GM23338 (cell line): ENCODE measurements at regions not wholly inside any gene's neighbourhood (a gene's known extent, or its start where the extent isn't known, plus 50 kb on each side); places are given as distances from the start of the nearest gene placed in this dataset.

Experiments used
- ATAC-seq: fragments of 200-7000 bp; cut with Tn5 transposase; 3 replicates; pipeline ENCODE4 v1.9.1; 2020
- DNase-seq: peaks from one replicate; pipeline ENCODE4 v3.0.0-alpha.2; 2015; ENCODE audit warnings: low spot score
- H2AFZ ChIP-seq: fragments of 200-600 bp; sonication (generic); 2 replicates; pipeline ENCODE4 v1.8.0; 2016; ENCODE audit warnings: antibody characterized with exemption, mild to moderate bottlenecking, moderate library complexity
- H3F3A ChIP-seq: fragments of 200-600 bp; sonication (generic); replicated peaks from 2 replicates; pipeline ENCODE4 v1.8.0; 2017; ENCODE audit warnings: antibody characterized with exemption, mixed run types, low read depth
- H3K27ac ChIP-seq: fragments of 200-600 bp; sonication (generic); 2 replicates; pipeline ENCODE4 v1.6.1; 2016; ENCODE audit warnings: low read depth
- H3K27me3 ChIP-seq: fragments of 200-600 bp; sonication (generic); 2 replicates; pipeline ENCODE4 v1.8.0; 2016; ENCODE audit warnings: mild to moderate bottlenecking, mixed run types, moderate library complexity; ENCODE audit not compliant: insufficient read depth
- H3K36me3 ChIP-seq: fragments of 200-600 bp; sonication (generic); 2 replicates; pipeline ENCODE4 v1.8.0; 2016; ENCODE audit warnings: mild to moderate bottlenecking; ENCODE audit not compliant: insufficient read depth
- H3K4me1 ChIP-seq: fragments of 200-600 bp; sonication (generic); 2 replicates; pipeline ENCODE4 v1.8.0; 2016; ENCODE audit warnings: mild to moderate bottlenecking, moderate library complexity; ENCODE audit not compliant: insufficient read depth
- H3K4me2 ChIP-seq: fragments of 200-600 bp; sonication (generic); 2 replicates; pipeline ENCODE4 v1.7.1; 2017; ENCODE audit warnings: mixed run types
- H3K4me3 ChIP-seq: fragments of 200-600 bp; sonication (generic); 2 replicates; pipeline ENCODE4 v1.6.1; 2016; ENCODE audit warnings: mixed run types
- H3K79me2 ChIP-seq: fragments of 200-600 bp; sonication (generic); replicated peaks from 2 replicates; pipeline ENCODE4 v1.8.0; 2017; ENCODE audit warnings: mild to moderate bottlenecking; ENCODE audit not compliant: insufficient read depth
- H3K9me2 ChIP-seq: fragments of 200-600 bp; sonication (generic); 2 replicates; pipeline ENCODE4 v1.8.0; 2017; ENCODE audit not compliant: insufficient read depth
- H4K20me1 ChIP-seq: fragments of 200-600 bp; sonication (generic); replicated peaks from 2 replicates; pipeline ENCODE4 v1.8.0; 2017; ENCODE audit warnings: mild to moderate bottlenecking; ENCODE audit not compliant: insufficient read depth
- H3K27ac Mint-ChIP-seq: 2 replicates; pipeline ENCODE4 v1.8.0; 2020; ENCODE audit warnings: inconsistent platforms, mild to moderate bottlenecking, moderate library complexity, mixed read lengths
- H3K27me3 Mint-ChIP-seq: 3 replicates; pipeline ENCODE4 v1.8.0; 2022; ENCODE audit warnings: low read depth, mild to moderate bottlenecking, moderate library complexity, mixed read lengths, inconsistent platforms; ENCODE audit not compliant: insufficient read depth, poor library complexity
- H3K36me3 Mint-ChIP-seq: 3 replicates; pipeline ENCODE4 v1.8.0; 2021; ENCODE audit warnings: low read depth, mild to moderate bottlenecking, inconsistent platforms, moderate library complexity, mixed read lengths
- H3K4me1 Mint-ChIP-seq: 3 replicates; pipeline ENCODE4 v1.8.0; 2020; ENCODE audit warnings: mild to moderate bottlenecking, inconsistent platforms, mixed read lengths
- H3K4me3 Mint-ChIP-seq: 3 replicates; pipeline ENCODE4 v1.8.0; 2021; ENCODE audit warnings: moderate library complexity, mild to moderate bottlenecking, inconsistent platforms, mixed read lengths
- H3K9me3 Mint-ChIP-seq: 3 replicates; pipeline ENCODE4 v1.8.0; 2020; ENCODE audit warnings: moderate library complexity, mild to moderate bottlenecking, inconsistent platforms, mixed read lengths
- CREB1 ChIP-seq: fragments of 250-450 bp; sonication (Bioruptor Pico); IDR thresholded peaks from 2 replicates; pipeline ENCODE4 v1.5.0; 2020; ENCODE audit warnings: low read depth, mild to moderate bottlenecking, moderate library complexity
- EZH2 ChIP-seq: fragments of 200-600 bp; sonication (generic); IDR thresholded peaks from one replicate; pipeline ENCODE4 v1.8.0; 2017; ENCODE audit warnings: antibody characterized with exemption, mild to moderate bottlenecking, low read depth; ENCODE audit not compliant: unreplicated experiment
- EZH2phosphoT487 ChIP-seq: fragments of 200-600 bp; sonication (generic); IDR thresholded peaks from one replicate; pipeline ENCODE4 v1.8.1; 2018; ENCODE audit warnings: antibody characterized with exemption; ENCODE audit not compliant: unreplicated experiment
- JUNB ChIP-seq: IDR thresholded peaks from one replicate; pipeline ENCODE4 v1.6.1; 2016; ENCODE audit warnings: antibody characterized with exemption; ENCODE audit not compliant: unreplicated experiment
- NANOG ChIP-seq: IDR thresholded peaks from 2 replicates; pipeline ENCODE4 v1.6.1; 2016; ENCODE audit warnings: antibody characterized with exemption, borderline replicate concordance
- POLR2AphosphoS5 ChIP-seq: IDR thresholded peaks from 2 replicates; pipeline ENCODE4 v1.6.1; 2016; ENCODE audit warnings: antibody characterized with exemption, low read depth
- STAT1 ChIP-seq: IDR thresholded peaks from one replicate; pipeline ENCODE4 v1.6.1; 2016; ENCODE audit warnings: antibody characterized with exemption; ENCODE audit not compliant: unreplicated experiment
- ZNF331 ChIP-seq: fragments of 250-450 bp; sonication (Bioruptor Pico); IDR thresholded peaks from 2 replicates; pipeline ENCODE4 v1.5.0; 2020; ENCODE audit warnings: low read depth, mild to moderate bottlenecking, moderate library complexity
- TF ChIP-seq, protein P1 (sequence below): IDR thresholded peaks from 2 replicates; pipeline ENCODE4 v1.6.1; 2016; ENCODE audit warnings: antibody characterized with exemption
- TF ChIP-seq, protein P2 (sequence below), 2 experiments: fragments of 200-600 bp in 1 of 2; sonication (generic) in 1 of 2; conservative IDR thresholded peaks; 2 replicates each; pipeline versions ENCODE4 v1.5.1 to v1.6.1; 2016 to 2017; ENCODE audit warnings: antibody characterized with exemption in 2 of 2, low read depth in 2 of 2, mild to moderate bottlenecking in 2 of 2, moderate library complexity in 1 of 2
- TF ChIP-seq, protein P3 (sequence below): IDR thresholded peaks from one replicate; pipeline ENCODE4 v1.6.1; 2018; ENCODE audit warnings: antibody characterized with exemption; ENCODE audit not compliant: unreplicated experiment

DNA sequence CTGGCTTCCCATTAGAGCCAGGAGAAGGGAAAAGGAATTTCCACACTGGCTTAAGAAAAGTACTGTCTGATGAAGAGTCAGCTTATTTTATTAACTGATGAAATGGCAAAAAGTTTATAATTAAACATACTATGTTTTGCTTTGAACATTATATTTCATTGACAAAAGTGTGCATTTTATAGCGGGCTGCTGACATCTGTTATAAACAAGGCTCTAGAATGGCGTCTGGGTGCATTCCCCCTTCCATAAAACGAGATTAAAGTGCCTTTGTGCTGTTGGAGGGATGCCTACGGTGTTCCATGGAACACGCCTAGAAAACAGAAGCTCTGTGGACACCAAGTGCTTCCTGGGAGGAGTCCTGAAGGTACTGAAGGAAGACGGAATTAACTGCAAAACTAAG is 220.2 kb downstream of the SNX10 start:
- Histone ChIP-seq H2AFZ (peak overlapping the region; percentile 66; the same call in 1 of the 2 replicates), H3K79me2 (no peaks in the 10 kb centered on the region), H4K20me1 (no peaks in the 10 kb centered on the region), H3F3A (no peaks in the 10 kb centered on the region), H3K9me2 (0 out of 2 replicates have a peak, but pooled peaks cover 2% of the 10 kb centered on the region), H3K4me3 (no peak overlapping the region), H3K4me1 (peaks cover 4% of the 10 kb centered on the region), H3K36me3 (no peaks in the 10 kb centered on the region), H3K4me2 (no peak overlapping the region), H3K27ac (no peak overlapping the region), H3K27me3 (no peaks in the 10 kb centered on the region)
- Mint-ChIP-seq H3K27me3 (peaks cover 2% of the 10 kb centered on the region), H3K36me3 (no peaks in the 10 kb centered on the region), H3K9me3 (no peaks in the 10 kb centered on the region), H3K4me1 (peaks cover 19% of the 10 kb centered on the region), H3K4me3 (no peak overlapping the region), H3K27ac (no peak overlapping the region)
- ATAC-seq (no peak), DNase-seq (no peak)
- no peak for TF ChIP-seq NANOG
- TF ChIP-seq POLR2AphosphoS5, result no peak
- no peak for TF ChIP-seq ZNF331
- TF ChIP-seq STAT1, result no peak
- TF ChIP-seq, protein P1, sequence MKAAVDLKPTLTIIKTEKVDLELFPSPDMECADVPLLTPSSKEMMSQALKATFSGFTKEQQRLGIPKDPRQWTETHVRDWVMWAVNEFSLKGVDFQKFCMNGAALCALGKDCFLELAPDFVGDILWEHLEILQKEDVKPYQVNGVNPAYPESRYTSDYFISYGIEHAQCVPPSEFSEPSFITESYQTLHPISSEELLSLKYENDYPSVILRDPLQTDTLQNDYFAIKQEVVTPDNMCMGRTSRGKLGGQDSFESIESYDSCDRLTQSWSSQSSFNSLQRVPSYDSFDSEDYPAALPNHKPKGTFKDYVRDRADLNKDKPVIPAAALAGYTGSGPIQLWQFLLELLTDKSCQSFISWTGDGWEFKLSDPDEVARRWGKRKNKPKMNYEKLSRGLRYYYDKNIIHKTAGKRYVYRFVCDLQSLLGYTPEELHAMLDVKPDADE, result no peak
- TF ChIP-seq, protein P2, sequence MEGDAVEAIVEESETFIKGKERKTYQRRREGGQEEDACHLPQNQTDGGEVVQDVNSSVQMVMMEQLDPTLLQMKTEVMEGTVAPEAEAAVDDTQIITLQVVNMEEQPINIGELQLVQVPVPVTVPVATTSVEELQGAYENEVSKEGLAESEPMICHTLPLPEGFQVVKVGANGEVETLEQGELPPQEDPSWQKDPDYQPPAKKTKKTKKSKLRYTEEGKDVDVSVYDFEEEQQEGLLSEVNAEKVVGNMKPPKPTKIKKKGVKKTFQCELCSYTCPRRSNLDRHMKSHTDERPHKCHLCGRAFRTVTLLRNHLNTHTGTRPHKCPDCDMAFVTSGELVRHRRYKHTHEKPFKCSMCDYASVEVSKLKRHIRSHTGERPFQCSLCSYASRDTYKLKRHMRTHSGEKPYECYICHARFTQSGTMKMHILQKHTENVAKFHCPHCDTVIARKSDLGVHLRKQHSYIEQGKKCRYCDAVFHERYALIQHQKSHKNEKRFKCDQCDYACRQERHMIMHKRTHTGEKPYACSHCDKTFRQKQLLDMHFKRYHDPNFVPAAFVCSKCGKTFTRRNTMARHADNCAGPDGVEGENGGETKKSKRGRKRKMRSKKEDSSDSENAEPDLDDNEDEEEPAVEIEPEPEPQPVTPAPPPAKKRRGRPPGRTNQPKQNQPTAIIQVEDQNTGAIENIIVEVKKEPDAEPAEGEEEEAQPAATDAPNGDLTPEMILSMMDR (conservative IDR thresholded peaks at IDR 0.05; ENCODE audit: low read depth in 2 of 2), result no peak
- no peak for TF ChIP-seq JUNB
- TF ChIP-seq CREB1, result no peak
- TF ChIP-seq EZH2phosphoT487, result no peak
- TF ChIP-seq EZH2, result no peak

DNA sequence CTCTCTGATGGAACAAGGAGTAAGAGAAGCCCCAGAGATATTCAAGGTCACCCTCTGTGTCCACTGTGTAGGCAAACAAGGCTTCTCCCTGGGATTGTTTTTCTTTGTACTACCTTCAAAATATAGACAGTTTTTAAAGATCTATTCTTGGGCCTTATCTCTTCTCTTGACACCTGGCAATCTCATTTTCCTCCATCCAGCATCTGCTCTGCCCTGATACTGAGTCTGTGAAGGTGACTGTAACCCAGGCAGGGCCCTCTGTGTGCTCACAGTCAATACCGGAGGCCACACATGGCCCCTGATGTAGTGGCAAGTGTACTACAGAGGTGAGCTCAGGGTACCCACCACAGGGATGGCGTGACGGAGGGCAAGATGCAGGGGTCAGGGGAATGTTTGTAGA is 221.1 kb downstream of the SNX10 start:
- H3K27ac Mint-ChIP-seq, result no peak overlapping the region
- no peaks in the 10 kb centered on the region for H3K27me3 ChIP-seq
- TF ChIP-seq JUNB (no peak), ZNF331 (no peak), STAT1 (no peak), NANOG (no peak), EZH2phosphoT487 (no peak)
- TF ChIP-seq, protein P3, sequence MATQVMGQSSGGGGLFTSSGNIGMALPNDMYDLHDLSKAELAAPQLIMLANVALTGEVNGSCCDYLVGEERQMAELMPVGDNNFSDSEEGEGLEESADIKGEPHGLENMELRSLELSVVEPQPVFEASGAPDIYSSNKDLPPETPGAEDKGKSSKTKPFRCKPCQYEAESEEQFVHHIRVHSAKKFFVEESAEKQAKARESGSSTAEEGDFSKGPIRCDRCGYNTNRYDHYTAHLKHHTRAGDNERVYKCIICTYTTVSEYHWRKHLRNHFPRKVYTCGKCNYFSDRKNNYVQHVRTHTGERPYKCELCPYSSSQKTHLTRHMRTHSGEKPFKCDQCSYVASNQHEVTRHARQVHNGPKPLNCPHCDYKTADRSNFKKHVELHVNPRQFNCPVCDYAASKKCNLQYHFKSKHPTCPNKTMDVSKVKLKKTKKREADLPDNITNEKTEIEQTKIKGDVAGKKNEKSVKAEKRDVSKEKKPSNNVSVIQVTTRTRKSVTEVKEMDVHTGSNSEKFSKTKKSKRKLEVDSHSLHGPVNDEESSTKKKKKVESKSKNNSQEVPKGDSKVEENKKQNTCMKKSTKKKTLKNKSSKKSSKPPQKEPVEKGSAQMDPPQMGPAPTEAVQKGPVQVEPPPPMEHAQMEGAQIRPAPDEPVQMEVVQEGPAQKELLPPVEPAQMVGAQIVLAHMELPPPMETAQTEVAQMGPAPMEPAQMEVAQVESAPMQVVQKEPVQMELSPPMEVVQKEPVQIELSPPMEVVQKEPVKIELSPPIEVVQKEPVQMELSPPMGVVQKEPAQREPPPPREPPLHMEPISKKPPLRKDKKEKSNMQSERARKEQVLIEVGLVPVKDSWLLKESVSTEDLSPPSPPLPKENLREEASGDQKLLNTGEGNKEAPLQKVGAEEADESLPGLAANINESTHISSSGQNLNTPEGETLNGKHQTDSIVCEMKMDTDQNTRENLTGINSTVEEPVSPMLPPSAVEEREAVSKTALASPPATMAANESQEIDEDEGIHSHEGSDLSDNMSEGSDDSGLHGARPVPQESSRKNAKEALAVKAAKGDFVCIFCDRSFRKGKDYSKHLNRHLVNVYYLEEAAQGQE, result no peak

More for the DNA sequence above, 221.1 kb downstream of the SNX10 start:
- H3K36me3 ChIP-seq, result no peaks in the 10 kb centered on the region
- no peak overlapping the region for H2AFZ ChIP-seq
- H3F3A ChIP-seq, result no peaks in the 10 kb centered on the region
- H3K9me2 ChIP-seq, result 0 out of 2 replicates have a peak, but pooled peaks cover 4% of the 10 kb centered on the region
- H3K4me1 Mint-ChIP-seq, result peaks cover 17% of the 10 kb centered on the region
- DNase-seq (no peak), ATAC-seq (no peak)
- H3K79me2 ChIP-seq, result no peaks in the 10 kb centered on the region
- no peaks in the 10 kb centered on the region for H3K27me3 Mint-ChIP-seq
- H3K4me3 Mint-ChIP-seq, result no peak overlapping the region
- H3K4me2 ChIP-seq, result no peak overlapping the region
- H3K4me1 ChIP-seq, result peaks cover 4% of the 10 kb centered on the region
- H3K9me3 Mint-ChIP-seq, result no peaks in the 10 kb centered on the region
- H4K20me1 ChIP-seq, result no peaks in the 10 kb centered on the region
- H3K36me3 Mint-ChIP-seq, result no peaks in the 10 kb centered on the region
- H3K4me3 ChIP-seq, result no peak overlapping the region
- no peak overlapping the region for H3K27ac ChIP-seq
